ENCODE measurements at regions not wholly inside any gene's neighbourhood (a gene's known extent, or its start where the extent isn't known, plus 50 kb on each side); places are given as distances from the start of the nearest gene placed in this dataset.

DNA sequence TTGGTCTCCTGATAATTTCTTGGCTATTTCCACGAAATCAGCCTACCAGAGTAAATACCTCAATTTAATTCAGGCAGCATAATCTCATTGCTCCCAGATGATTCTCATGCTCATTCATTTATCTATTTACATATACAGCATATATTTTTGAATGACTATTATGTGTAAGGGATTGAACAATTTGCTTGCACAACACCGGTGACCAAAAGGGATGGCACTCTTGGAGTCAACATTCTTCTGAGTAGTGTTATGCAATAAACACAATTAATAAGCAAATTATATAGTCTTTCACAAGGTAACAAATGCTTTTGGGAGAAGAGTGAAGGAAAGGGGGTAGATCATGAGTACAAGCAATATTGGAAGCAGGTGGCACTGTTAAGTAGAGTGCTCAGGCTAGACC lies 1015.3 kb downstream of the ARAP2 start:
- no peak for ATAC-seq

DNA sequence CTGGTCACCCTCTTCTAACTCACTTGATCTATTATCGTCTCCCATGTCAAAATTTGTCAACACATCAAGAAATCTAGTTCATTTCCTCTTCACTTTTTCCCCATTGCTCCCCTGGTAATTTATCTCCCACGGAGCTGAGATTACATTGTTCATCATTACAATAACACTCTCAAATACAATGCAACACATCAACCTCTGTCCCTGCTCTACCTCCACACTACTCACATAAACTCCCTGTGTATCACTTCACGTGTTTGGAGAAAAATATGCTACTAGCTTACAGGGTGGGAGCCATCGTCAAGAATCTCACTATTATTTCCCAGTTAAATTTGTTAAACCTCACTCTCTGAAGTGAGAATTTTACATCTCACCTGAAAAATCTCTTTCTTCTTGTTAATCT lies 1006.4 kb downstream of the ARAP2 start:
- no peak for ATAC-seq

DNA sequence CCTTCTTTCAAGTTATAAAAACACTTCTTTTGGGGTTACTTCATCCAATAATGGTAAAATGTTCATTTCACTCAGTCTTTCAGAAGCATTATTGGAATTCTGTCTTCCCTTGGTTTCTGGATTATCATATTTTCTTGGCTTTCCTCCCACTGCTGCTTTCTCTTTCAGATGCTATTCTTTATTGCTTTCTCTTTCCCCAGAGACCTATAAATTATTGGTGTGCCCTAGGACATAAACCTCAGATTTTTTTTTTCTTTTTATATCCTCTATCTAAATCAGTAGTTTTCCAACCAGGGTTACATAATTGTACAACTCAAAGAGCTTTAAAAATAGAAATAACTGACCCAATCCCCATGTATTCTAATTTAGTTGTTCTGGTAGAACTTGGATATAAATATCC lies 1005.5 kb downstream of the ARAP2 start:
- ATAC-seq = no peak

DNA sequence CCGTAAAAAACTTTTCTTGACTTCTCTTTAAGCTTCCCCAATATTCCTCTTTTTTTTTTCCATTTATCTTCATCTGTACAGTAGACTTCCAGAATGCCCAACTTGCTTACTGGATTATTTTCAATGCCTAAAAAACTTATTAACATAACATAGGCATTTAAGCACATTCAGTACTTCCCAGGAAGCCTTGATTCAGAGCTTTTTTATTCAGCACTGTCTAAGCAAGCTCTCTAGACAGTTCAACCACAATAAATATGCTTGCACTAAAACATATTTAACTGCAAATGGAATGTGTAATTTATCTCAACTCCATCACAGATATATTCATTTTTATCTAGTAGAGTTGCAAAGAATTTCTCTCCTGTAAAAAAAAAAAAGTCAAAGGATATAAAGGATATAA lies 997.8 kb downstream of the ARAP2 start:
- no peak for ATAC-seq

DNA sequence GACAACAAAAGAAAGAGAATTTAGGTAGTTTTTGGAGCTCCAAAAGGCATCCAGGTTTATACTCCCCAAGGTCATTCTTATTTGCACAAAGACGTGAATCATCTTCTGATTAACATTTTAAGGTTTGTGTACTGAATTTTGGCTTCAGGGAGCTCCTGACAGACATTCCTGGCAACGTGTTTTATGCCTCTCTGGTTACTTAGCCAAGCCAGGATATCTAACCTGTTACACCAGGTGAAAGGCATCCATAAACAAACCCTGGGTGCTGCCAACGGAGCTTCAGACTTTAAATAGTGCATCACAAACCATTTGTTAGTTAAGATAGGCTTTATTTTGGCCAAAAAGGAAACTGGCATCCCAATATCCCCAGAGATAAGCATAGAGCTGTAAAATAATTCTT lies 997.3 kb downstream of the ARAP2 start:
- no peak for ATAC-seq

DNA sequence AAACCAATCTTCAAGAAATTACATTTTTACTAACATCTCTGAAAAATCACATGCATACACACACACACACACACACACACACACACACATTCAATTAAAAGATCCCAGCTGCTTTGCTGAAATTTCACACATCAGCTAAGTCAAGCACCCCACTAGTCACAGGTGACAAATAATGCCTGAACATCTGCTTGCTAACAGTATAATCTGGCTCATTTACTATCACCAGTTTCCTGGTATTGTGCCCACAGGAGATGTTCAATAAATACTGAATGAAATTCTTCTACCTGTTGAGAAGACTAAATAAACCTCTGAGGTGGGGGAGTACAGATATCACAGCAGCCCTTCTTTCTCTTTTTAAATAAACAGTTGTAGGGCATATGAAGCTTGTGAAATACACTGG lies 994.0 kb downstream of the ARAP2 start:
- no peak for ATAC-seq

DNA sequence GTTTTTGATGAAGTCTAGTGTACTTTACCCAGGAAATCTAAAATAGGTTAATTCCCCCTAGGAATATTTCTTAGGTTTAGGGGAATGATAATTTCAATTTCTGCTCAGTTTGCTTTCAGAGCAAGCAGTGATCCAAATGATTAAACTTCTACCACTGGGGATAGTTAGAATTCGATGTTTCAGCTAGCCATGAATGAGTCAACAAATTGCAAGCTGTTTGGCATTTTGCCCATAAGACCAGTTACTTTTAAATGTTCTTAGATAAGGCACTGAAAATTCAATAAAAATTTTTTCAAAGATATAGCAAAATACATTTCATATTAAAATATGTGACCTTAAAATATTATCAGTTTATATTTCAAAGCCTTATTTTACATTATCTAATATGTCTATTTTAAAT lies 993.6 kb downstream of the ARAP2 start:
- no peak for ATAC-seq

DNA sequence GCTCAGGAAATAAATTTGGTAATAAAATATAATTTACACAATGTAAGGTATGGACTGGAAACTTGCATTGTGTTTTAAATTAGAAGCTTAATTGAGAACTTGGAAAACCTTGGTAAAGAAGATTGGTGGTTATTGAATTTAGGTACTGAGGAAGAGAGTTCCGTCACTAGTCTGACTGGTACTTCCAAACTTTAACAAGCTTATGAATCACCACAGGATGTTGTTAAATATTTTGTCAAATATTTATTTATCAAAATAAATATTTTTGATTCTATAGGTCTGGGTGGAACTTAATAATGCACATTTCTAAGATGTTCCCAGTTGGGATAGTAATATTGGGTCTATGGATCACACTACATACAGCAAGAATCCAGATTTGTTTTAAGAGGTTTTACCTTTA lies 992.2 kb downstream of the ARAP2 start:
- no peak for ATAC-seq

DNA sequence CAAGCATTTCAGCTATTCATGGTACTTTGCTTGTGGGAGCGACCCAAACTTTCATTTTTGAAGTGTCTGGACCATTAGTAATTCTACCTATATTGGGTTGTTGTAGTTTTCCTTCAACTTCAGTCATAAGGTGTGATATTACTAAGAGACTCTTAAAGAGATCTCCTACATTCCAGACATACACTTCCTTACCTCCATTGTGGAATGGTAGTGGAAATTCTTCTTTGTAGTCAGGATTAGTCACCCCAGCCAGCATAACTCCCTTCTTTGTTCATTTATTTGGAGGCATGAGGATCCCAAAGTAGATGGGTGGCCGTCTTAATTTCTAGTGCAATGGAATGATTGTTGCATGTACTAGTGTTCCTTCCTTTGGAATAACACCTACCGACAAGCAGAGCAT lies 991.4 kb downstream of the ARAP2 start:
- no peak for ATAC-seq

DNA sequence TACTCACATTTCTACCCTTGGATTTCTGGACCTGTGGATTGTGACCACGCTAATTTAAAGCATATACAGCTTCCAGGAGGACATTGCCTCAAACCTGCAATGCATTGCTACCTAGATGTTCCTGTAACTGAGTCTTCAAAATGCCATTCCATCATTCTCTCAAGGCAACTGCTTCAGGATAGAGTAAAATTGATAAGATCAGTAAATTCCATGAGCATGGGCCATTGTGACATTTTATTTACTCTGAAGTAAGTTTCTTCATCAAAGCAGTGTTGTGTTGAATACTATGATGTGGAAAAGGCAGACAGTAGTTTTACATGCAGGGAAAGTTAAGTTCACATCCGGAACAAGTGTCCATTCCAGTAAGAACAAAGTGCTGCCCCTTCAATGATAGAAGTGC lies 991.0 kb downstream of the ARAP2 start:
- ATAC-seq = no peak

DNA sequence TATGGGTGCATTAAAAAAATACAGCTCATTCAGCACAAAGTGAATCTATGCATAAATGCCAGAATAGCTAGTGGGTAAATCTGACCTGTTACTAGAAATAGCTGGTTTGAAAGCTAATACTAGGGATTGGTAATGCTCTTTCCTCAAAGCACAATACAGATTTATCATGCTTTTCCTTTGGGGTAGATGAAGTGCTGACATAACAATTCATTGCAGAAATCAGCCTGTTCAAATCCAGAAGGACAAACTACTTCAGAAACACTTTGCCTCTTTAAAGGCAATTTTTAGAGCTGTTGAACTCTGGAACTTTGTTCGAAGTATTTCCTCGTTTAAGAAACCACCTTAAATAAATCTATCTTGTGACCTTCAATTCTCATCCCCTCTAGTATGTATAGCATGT lies 957.9 kb downstream of the ARAP2 start:
- ATAC-seq = no peak

DNA sequence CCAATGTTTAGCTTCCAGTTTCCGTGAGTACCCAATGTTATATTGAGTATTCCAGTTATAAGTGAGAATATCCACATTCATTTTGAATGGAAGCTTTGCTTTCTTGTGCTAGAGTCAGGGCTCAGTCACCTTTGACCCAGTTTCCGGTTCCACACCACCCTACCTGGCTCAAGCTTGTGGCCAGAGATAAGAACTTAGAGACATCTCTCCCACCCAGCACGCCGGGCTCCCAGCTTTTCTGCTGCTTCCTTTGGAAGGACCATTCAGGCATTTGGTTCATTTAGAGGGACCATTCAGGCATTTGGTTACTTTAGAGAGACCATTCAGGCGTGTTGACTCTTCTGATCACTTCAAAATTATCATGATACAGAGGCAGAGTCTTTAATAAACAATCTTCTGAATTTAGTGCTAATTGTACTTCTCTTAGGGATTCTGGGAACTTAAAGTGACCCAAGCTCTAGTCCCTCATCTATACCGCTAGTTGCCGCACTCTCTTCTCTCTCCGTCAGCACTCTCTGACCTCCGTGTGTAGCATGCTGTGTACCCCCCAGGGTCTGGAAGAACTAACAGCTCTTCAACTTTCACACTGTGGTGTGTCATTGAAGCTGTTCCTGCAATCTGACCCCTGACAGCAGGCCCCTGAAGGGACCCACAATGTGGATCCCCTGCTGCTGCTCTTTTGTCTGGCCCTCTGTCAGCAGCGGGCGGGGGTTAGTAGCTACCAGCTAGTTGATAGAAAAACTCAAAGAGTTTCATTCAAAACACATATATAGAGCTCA lies 943.1 kb downstream of the ARAP2 start:
- no peak for ATAC-seq

DNA sequence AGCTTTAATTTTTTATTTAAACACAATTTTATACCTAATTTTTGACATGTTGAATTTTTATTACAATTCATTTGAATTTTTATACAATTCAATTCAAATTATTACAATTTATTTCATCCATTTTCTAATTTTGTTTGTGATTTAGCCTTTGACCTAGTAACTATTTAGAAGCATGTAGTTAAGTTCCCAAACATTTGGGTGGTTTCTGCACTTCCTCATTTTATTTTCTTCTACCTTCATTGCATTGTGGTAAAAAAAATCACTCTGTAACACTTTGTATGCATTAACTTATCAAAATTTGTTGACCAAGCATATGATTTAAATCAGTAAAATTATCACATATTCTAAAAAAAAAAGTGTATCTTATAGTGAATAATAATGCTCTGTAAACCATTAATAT lies 928.9 kb downstream of the ARAP2 start:
- ATAC-seq = no peak

DNA sequence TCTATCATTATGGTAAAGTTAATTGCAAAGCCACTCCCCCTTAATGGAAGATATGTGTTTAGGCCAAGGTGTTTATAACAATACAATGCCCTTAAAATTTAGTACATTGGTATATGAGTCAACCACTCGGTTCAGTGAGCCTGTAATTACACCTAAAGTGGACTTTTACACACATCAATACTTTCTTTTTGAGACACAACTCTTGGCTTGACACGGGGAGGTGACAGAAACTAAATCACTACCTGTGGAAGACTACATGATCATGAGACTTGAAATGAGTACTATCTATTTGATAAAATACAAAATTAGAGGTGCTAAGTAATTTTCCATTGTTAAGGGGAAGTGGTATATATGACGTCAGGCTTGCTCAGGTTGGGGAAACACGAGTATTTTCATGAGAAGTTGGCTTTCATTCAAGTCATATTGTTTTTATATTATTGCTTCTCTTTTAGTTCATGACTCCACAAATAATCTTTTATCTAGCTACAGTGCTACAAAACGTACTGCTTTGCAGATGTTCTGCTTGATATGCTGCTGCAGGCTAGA lies 918.3 kb downstream of the ARAP2 start:
- ATAC-seq = no peak

DNA sequence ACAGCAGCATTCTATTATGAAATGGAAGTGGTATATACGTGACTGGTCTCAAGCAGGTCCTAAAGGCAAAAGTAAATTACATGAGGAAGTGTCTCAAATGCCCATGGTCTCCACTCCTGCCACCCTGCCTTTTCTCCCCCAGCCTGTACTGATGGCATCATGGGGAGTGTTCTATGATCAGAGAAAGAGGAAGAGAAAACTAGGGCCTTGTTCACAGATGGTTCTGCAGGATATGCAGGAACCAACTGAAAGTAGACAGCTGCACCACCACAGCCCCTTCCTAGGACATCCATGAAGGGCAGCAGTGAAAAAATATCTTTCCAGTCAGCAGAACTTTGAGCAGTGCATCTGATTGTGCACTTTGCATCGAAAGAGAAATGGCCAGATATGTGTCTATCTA lies 901.5 kb downstream of the ARAP2 start:
- no peak for ATAC-seq

DNA sequence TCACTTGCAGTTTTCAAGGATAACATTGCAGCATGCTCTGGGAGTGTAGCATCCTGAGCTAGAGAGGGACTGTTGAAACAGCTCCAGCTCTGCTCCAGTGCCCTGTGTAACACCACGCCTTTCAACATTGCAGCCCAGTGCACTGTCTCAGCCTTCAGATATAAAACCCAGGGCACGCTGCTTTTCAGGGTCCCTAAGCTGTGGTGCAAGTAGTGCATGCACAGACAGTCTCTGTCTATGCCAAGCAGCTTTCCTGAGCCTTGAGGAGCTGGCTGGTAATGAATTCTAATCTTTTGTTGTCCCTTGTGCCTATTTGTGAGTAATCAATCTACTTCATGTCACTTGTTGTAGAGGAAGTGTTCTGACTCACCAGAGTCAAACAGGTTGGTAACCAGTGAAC lies 897.0 kb downstream of the ARAP2 start:
- ATAC-seq = no peak

DNA sequence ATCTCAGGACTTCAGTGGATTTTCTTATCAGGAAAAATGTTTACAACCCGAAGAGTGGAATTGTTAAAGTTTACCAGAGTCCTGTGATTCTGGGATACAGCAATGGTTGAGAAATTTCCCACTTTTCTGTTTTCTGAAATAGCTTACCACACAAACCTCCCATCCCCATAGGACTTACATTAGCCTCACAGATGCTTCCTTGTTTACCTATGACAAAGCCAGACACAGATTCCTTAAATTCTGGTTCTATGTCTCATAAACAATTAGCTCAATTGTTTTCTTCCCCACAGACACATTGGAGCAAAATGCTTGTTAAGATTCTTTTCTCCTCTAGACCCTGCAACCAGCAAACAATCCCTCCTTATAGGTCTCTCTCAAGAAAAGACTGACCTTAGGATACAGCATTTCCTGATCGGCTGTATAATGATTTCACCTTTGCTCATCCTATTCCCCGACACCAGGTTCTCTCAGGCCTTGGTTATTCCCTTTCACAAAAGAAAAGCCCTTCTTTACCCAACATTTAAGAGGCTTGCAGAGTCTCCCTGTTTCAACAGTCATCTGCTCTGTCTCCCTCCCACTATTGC lies 886.2 kb downstream of the ARAP2 start:
- no peak for ATAC-seq

DNA sequence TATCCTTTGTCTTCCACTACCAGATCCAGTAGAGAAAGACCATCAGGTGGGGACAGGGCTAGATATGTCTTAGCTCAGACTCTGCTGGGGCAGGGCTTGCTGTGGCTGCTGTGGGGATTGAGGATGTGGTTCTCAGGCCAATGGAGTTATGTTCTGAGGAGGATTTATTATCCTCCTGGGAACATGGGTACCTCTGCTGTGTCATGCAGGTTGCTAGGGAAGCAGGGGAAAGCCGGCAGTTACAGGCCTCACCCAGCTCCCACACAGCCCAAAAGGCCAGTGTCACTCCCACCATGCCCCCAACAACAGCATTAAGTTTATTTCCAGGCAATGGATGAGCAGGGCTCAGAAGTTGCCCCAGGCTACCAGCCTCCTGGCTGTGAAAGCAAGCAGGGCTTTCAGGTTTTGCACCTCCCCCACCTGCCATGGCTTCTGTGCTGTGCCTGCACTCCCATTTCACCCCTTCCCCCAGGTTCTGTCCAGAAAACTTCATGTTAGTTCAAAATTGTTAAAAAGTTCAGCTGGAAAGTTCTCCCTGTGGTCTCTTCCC lies 879.9 kb downstream of the ARAP2 start:
- ATAC-seq = no peak

DNA sequence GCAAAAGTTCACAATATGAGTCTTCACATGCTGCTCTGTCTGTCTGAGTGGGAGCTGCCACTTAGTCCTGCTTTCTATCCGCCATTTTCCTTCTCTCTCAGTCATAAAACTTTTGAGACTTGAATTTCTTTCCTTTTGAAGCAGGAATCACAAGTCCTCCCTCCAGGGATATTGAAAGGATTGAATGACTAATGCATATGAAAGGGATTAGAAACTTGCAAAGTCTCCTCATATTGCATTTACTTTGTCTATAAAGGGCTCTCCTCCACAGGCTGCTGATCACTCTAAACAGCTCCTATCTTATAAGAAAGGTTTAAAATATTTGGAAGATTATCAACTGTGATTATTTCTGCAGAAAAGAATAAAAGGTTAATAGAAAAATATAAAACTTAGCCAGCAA lies 879.1 kb downstream of the ARAP2 start:
- no peak for ATAC-seq

DNA sequence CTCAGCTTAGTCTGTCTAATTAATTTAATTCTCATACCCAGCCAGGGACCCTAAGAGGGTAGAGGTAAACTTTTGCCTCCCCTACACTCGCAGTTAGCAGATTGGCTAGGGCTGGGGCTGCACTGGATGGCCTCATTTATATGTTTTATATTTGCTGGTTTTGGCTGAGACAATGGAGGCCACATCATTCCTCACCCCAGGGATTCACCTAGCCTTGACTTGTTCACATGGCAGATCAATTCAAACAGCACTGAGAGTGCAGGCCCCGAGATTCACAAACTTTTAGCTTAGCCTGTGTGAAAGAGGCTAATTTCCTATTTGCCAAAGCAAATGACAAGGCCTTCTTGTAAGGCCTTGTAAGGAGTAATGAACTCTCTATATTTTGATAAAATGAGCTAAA lies 844.4 kb downstream of the ARAP2 start:
- ATAC-seq = no peak

DNA sequence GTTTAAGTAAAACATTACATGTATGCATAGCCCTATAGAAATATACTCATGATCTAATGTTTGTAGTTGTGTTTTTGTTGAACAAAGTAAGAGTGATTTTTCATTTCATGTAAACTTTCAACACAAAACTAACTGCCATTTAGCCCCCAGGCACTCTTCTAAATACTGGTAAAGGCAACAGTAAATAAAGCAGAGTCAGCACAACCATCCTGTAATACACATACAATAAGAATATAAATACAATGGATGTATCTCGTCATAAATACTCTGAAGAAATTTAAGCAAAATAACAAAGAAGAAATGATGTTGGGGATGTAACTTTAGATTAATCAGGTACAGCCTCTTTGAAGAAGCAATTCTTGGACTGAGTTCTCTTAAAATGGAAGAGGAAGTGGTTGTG lies 821.2 kb downstream of the ARAP2 start:
- ATAC-seq = no peak

DNA sequence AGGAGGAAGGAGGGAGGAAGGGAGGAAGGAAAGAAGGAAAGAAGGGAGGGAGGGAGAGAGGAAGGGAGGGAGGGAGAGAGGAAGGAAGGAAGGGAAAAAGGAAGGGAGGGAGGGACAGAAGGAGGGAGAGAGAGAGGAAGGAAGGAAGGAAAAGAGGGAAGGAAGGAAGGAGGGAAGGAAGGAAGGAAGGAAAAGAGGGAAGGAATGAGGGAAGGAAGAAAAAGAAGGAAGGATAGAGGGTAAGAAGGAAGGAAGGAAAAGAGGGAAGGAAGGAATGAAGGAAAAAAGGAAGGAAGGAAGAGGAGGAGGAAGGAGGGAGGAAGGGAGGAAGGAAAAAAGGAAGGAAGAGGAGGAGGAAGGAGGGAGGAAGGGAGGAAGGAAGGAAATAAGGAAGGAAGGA lies 796.8 kb downstream of the ARAP2 start:
- ATAC-seq = no peak

DNA sequence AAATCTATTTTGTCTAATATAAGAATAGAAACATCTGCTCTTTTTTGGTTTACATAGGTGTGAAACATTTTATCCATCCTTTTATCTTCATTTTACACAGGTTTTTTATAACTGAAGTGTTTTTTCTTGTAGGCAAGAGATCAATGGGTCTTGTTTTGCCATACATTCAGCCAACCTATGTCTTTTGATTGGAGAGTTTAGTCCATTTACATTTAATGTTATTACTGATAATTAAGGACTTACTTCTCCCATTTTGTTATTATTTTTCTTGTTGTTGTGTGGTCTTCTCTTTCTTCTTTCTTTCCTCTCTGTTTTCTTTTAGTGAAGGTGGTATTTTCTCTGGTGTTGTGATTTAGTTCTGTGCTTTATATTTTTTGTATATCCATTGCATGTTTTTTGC lies 785.3 kb downstream of the ARAP2 start:
- no peak for ATAC-seq

DNA sequence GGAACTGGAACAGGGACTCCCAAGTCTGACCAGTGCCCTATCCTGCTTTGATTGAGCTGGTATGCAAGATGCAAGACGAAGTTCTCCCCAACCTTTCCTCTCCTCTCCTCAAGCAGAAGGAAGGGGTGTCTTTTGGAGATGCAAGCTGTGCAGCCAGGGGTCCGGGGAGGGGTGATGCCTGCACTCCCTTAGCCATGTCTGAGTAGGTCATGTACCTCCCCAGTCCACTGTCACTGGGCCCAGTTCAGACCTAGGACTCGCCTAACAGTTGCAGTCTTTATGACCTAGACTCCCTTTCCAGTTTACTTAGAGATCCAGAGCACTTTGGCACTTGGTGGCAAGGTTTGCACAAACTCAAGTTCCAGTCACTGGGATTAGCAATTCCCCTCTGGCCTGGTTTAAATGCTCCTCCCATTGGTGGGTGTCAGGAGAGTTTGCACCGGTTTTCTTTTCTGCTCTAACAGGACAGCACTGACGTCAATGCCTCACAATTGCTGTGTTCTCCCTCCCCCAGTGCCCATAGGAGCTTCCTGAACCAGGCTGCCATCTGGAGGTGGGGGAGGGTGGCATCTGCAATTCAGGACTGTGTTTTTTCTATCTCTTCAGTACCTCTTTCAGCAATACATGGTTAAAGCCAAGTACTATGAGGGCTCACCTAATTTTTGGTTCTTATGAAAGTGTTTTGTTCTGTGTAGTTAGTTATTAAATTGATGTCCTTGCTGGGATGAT lies 782.2 kb downstream of the ARAP2 start:
- ATAC-seq = no peak
